Neural progenitor cell (in vitro differentiated cells): ENCODE measurements at regions not wholly inside any gene's neighbourhood (a gene's known extent, or its start where the extent isn't known, plus 50 kb on each side); places are given as distances from the start of the nearest gene placed in this dataset.

Experiments used
- DNase-seq: peaks from one replicate; pipeline ENCODE4 v3.0.0-alpha.2; 2016; ENCODE audit warnings: low spot score
- H2AFZ ChIP-seq: fragments of 200-600 bp; sonication (generic); replicated peaks from 2 replicates; pipeline ENCODE4 v1.6.1; 2016; ENCODE audit warnings: antibody characterized with exemption
- H3F3A ChIP-seq: fragments of 200-600 bp; sonication (generic); 2 replicates; pipeline ENCODE4 v1.6.1; 2016; ENCODE audit warnings: antibody characterized with exemption, low read depth
- H3K27ac ChIP-seq: fragments of 200-600 bp; sonication (generic); 2 replicates; pipeline ENCODE4 v1.5.1; 2016; ENCODE audit warnings: mild to moderate bottlenecking
- H3K27me3 ChIP-seq: fragments of 200-600 bp; sonication (generic); 2 replicates; pipeline ENCODE4 v1.6.1; 2016; ENCODE audit warnings: mild to moderate bottlenecking, moderate library complexity
- H3K36me3 ChIP-seq: fragments of 200-600 bp; sonication (generic); 2 replicates; pipeline ENCODE4 v1.5.1; 2016
- H3K4me1 ChIP-seq: fragments of 200-600 bp; sonication (generic); 2 replicates; pipeline ENCODE4 v1.6.1; 2016; ENCODE audit warnings: mixed run types
- H3K4me2 ChIP-seq: fragments of 200-600 bp; sonication (generic); 2 replicates; pipeline ENCODE4 v1.6.1; 2016
- H3K4me3 ChIP-seq: fragments of 200-600 bp; sonication (generic); 2 replicates; pipeline ENCODE4 v1.5.1; 2016
- H3K79me2 ChIP-seq: fragments of 200-600 bp; sonication (generic); 2 replicates; pipeline ENCODE4 v1.6.1; 2016; ENCODE audit warnings: low read depth
- H3K9ac ChIP-seq: fragments of 200-600 bp; sonication (generic); 2 replicates; pipeline ENCODE4 v1.6.1; 2016
- H3K9me3 ChIP-seq: fragments of 200-600 bp; sonication (generic); 2 replicates; pipeline ENCODE4 v1.5.1; 2016; ENCODE audit warnings: low read depth
- H4K20me1 ChIP-seq: fragments of 200-600 bp; sonication (generic); 2 replicates; pipeline ENCODE4 v1.6.1; 2016; ENCODE audit warnings: low read depth
- H3K27ac Mint-ChIP-seq: 3 replicates; pipeline ENCODE4 v1.8.0; 2021; ENCODE audit warnings: mixed read lengths
- H3K27me3 Mint-ChIP-seq: 2 replicates; pipeline ENCODE4 v1.8.0; 2022; ENCODE audit warnings: low read depth, mild to moderate bottlenecking, inconsistent platforms, moderate library complexity, mixed read lengths; ENCODE audit not compliant: insufficient read depth
- H3K36me3 Mint-ChIP-seq: 3 replicates; pipeline ENCODE4 v1.8.0; 2021; ENCODE audit warnings: mixed read lengths
- H3K4me1 Mint-ChIP-seq: 3 replicates; pipeline ENCODE4 v1.8.0; 2021; ENCODE audit warnings: mixed read lengths
- H3K4me3 Mint-ChIP-seq: 3 replicates; pipeline ENCODE4 v1.8.0; 2021; ENCODE audit warnings: mild to moderate bottlenecking, moderate library complexity, mixed read lengths
- H3K9me3 Mint-ChIP-seq: 3 replicates; pipeline ENCODE4 v1.8.0; 2020; ENCODE audit warnings: mixed read lengths
- CTCF ChIP-seq: fragments of 200-600 bp; sonication (generic); IDR thresholded peaks from 2 replicates; pipeline ENCODE4 v1.5.1; 2017; ENCODE audit warnings: antibody characterized with exemption, mild to moderate bottlenecking
- EZH2 ChIP-seq: fragments of 200-600 bp; sonication (generic); IDR thresholded peaks from 2 replicates; pipeline ENCODE4 v1.6.1; 2017; ENCODE audit warnings: antibody characterized with exemption, mild to moderate bottlenecking, moderate library complexity
- EZH2phosphoT487 ChIP-seq: fragments of 200-600 bp; sonication (generic); IDR thresholded peaks from 2 replicates; pipeline ENCODE4 v1.6.1; 2017; ENCODE audit warnings: antibody characterized with exemption

- H3F3A ChIP-seq: no peaks in the 10 kb centered on the region
- no peaks in the 10 kb centered on the region for H3K36me3 ChIP-seq
- no peaks in the 10 kb centered on the region for H4K20me1 ChIP-seq
- no peak overlapping the region for H3K4me3 Mint-ChIP-seq
- TF ChIP-seq EZH2phosphoT487: no peak
- peaks cover 12% of the 10 kb centered on the region for H3K4me1 Mint-ChIP-seq
- no peaks in the 10 kb centered on the region for H3K9me3 ChIP-seq
- H3K27ac Mint-ChIP-seq: no peak overlapping the region
- H3K9me3 Mint-ChIP-seq: no peaks in the 10 kb centered on the region
- no peak overlapping the region for H3K4me3 ChIP-seq
- no peaks in the 10 kb centered on the region for H3K79me2 ChIP-seq
- H3K27ac ChIP-seq: no peak overlapping the region
- peaks cover 15% of the 10 kb centered on the region for H3K27me3 Mint-ChIP-seq
- H3K4me2 ChIP-seq: no peak overlapping the region
- no peaks in the 10 kb centered on the region for H3K27me3 ChIP-seq
- no peak for DNase-seq
- H2AFZ ChIP-seq: no peak overlapping the region
- no peaks in the 10 kb centered on the region for H3K36me3 Mint-ChIP-seq
- no peak overlapping the region for H3K9ac ChIP-seq
- no peaks in the 10 kb centered on the region for H3K4me1 ChIP-seq
These were observed 78.8 kb upstream of the TRABD2B start for GRCh38 chr1:48076017-48076416.

- no peaks in the 10 kb centered on the region for H3K9me3 Mint-ChIP-seq
- H3K9me3 ChIP-seq: no peaks in the 10 kb centered on the region
- DNase-seq: no peak
These were observed 76.8 kb upstream of the TRABD2B start for GRCh38 chr1:48073798-48074530.

DNA sequence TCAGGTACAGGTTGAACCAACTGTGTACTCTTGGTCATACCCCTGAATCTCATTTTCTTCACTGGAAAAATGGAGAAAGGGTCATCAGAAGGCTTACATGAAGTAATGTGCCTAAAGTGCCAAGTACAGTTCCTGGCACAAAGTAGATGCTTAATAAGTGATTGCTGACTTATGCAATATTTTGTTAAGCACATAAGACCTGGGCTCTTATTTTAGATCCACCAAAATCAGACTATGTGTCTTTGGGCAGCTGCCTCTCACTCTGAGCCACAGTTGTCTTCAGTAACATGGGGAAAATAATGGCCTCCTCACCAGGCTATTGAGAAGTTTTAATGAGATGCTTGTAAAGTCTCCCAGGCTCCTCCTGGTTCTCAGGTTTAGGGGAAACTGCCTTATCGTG, 74.3 kb upstream of the TRABD2B start:
- peaks cover 12% of the 10 kb centered on the region for H3K4me1 Mint-ChIP-seq
- Histone ChIP-seq H2AFZ (no peak overlapping the region), H3F3A (no peaks in the 10 kb centered on the region), H3K4me3 (no peak overlapping the region), H3K27me3 (no peaks in the 10 kb centered on the region), H3K4me1 (no peaks in the 10 kb centered on the region), H3K9me3 (no peaks in the 10 kb centered on the region), H3K4me2 (no peak overlapping the region), H3K79me2 (no peaks in the 10 kb centered on the region), H3K36me3 (no peaks in the 10 kb centered on the region), H4K20me1 (no peaks in the 10 kb centered on the region), H3K27ac (no peak overlapping the region), H3K9ac (no peak overlapping the region)
- no peak overlapping the region for H3K4me3 Mint-ChIP-seq
- TF ChIP-seq CTCF: no peak
- no peak for TF ChIP-seq EZH2
- TF ChIP-seq EZH2phosphoT487: no peak
- H3K36me3 Mint-ChIP-seq: no peaks in the 10 kb centered on the region
- no peak for DNase-seq
- H3K9me3 Mint-ChIP-seq: no peaks in the 10 kb centered on the region
- H3K27ac Mint-ChIP-seq: no peak overlapping the region
- peaks cover 12% of the 10 kb centered on the region for H3K27me3 Mint-ChIP-seq

More at GRCh38 chr1:48073798-48074530, 76.8 kb upstream of the TRABD2B start:
- no peak overlapping the region for H3K27ac ChIP-seq
- no peak overlapping the region for H3K4me2 ChIP-seq
- H3K79me2 ChIP-seq: no peaks in the 10 kb centered on the region
- no peaks in the 10 kb centered on the region for H3K27me3 ChIP-seq
- Mint-ChIP-seq H3K27ac (no peak overlapping the region), H3K36me3 (no peaks in the 10 kb centered on the region), H3K4me1 (peaks cover 12% of the 10 kb centered on the region), H3K27me3 (peaks cover 15% of the 10 kb centered on the region), H3K4me3 (no peak overlapping the region)
- no peaks in the 10 kb centered on the region for H3F3A ChIP-seq
- H3K9ac ChIP-seq: no peak overlapping the region
- no peak overlapping the region for H3K4me3 ChIP-seq
- H3K36me3 ChIP-seq: no peaks in the 10 kb centered on the region
- no peak overlapping the region for H2AFZ ChIP-seq
- H4K20me1 ChIP-seq: no peaks in the 10 kb centered on the region
- TF ChIP-seq EZH2phosphoT487 (no peak), CTCF (no peak), EZH2 (no peak)
- H3K4me1 ChIP-seq: no peaks in the 10 kb centered on the region

GRCh38 chr1:48070396-48070750, 73.2 kb upstream of the TRABD2B start:
- Mint-ChIP-seq H3K27ac (no peak overlapping the region), H3K4me1 (peaks cover 12% of the 10 kb centered on the region), H3K9me3 (no peaks in the 10 kb centered on the region), H3K4me3 (no peak overlapping the region), H3K36me3 (no peaks in the 10 kb centered on the region), H3K27me3 (peaks cover 11% of the 10 kb centered on the region)
- H3K27ac ChIP-seq: no peak overlapping the region
- no peaks in the 10 kb centered on the region for H3K79me2 ChIP-seq
- TF ChIP-seq CTCF (no peak), EZH2 (no peak), EZH2phosphoT487 (no peak)
- no peak for DNase-seq
- H3K4me2 ChIP-seq: no peak overlapping the region
- no peak overlapping the region for H3K4me3 ChIP-seq
- no peaks in the 10 kb centered on the region for H3K4me1 ChIP-seq
- H3F3A ChIP-seq: no peaks in the 10 kb centered on the region
- H2AFZ ChIP-seq: no peak overlapping the region
- no peaks in the 10 kb centered on the region for H4K20me1 ChIP-seq
- no peaks in the 10 kb centered on the region for H3K36me3 ChIP-seq
- no peak overlapping the region for H3K9ac ChIP-seq
- H3K27me3 ChIP-seq: no peaks in the 10 kb centered on the region
- no peaks in the 10 kb centered on the region for H3K9me3 ChIP-seq
